HG02642 (cell line): ENCODE measurements at regions not wholly inside any gene's neighbourhood (a gene's known extent, or its start where the extent isn't known, plus 50 kb on each side); places are given as distances from the start of the nearest gene placed in this dataset.
A peak's percentile ranks its signal among the peaks of the same experiment; 100 is the strongest.
"Not testable (repeated sequence)": the region's sequence is repeated elsewhere in the genome, so short reads cannot be mapped to it uniquely, and the experiment has no call there.

ENCODE experiments used
- ATAC-seq: cut with Tn5 transposase; IDR thresholded peaks from one replicate; pipeline ENCODE4 v1.9.1; 2021; ENCODE audit warnings: mild to moderate bottlenecking; ENCODE audit not compliant: unreplicated experiment, poor library complexity

GRCh38 chr15:53225781-53226180, 435.6 kb upstream of the ONECUT1 start:
- ATAC-seq = no peak

GRCh38 chr15:53224371-53224770, 434.2 kb upstream of the ONECUT1 start:
- no peak for ATAC-seq

GRCh38 chr15:53223815-53224214, 433.7 kb upstream of the ONECUT1 start:
- no peak for ATAC-seq

GRCh38 chr15:53218666-53219580, 428.8 kb upstream of the ONECUT1 start:
- ATAC-seq = no peak

GRCh38 chr15:53216036-53216435, 425.9 kb upstream of the ONECUT1 start:
- ATAC-seq = no peak

GRCh38 chr15:53213336-53213735, 423.2 kb upstream of the ONECUT1 start:
- ATAC-seq = no peak

GRCh38 chr15:53212785-53213184, 422.6 kb upstream of the ONECUT1 start:
- no peak for ATAC-seq

GRCh38 chr15:53210653-53211052, 420.5 kb upstream of the ONECUT1 start:
- ATAC-seq = no peak

- no peak for ATAC-seq
Measured at GRCh38 chr15:53209396-53210042, 419.4 kb upstream of the ONECUT1 start.

GRCh38 chr15:53208751-53209150, 418.6 kb upstream of the ONECUT1 start:
- no peak for ATAC-seq

GRCh38 chr15:53203454-53203853, 413.3 kb upstream of the ONECUT1 start:
- no peak for ATAC-seq

GRCh38 chr15:53202876-53203275, 412.7 kb upstream of the ONECUT1 start:
- ATAC-seq = no peak

GRCh38 chr15:53197426-53197839, 407.3 kb upstream of the ONECUT1 start:
- ATAC-seq = peak; percentile 88

GRCh38 chr15:53196788-53197187, 406.7 kb upstream of the ONECUT1 start:
- ATAC-seq = no peak

GRCh38 chr15:53196242-53196641, 406.1 kb upstream of the ONECUT1 start:
- no peak for ATAC-seq

- no peak for ATAC-seq
Measured at GRCh38 chr15:53193149-53193548, 403.0 kb upstream of the ONECUT1 start.

GRCh38 chr15:53189860-53190259, 399.7 kb upstream of the ONECUT1 start:
- ATAC-seq = no peak

- ATAC-seq = not testable (repeated sequence)
Measured at GRCh38 chr15:53183449-53183848, 393.3 kb upstream of the ONECUT1 start.

GRCh38 chr15:53171571-53171970, 381.4 kb upstream of the ONECUT1 start:
- no peak for ATAC-seq

- no peak for ATAC-seq
Measured at GRCh38 chr15:53166684-53167201, 376.6 kb upstream of the ONECUT1 start.

GRCh38 chr15:53165988-53166683, 376.0 kb upstream of the ONECUT1 start:
- ATAC-seq = no peak
